HepG2 (cell line): ENCODE measurements at regions not wholly inside any gene's neighbourhood (a gene's known extent, or its start where the extent isn't known, plus 50 kb on each side); places are given as distances from the start of the nearest gene placed in this dataset.
A peak's percentile ranks its signal among the peaks of the same experiment; 100 is the strongest.

ENCODE experiments used
- ATAC-seq: fragments of 200-7000 bp; cut with Tn5 transposase; 3 replicates; pipeline ENCODE4 v1.9.1; 2020; ENCODE audit warnings: mild to moderate bottlenecking, moderate library complexity
- BruUV-seq: library from RNA; stranded (reverse); fragments of 400-500 nt; replicated peaks from 2 replicates; lab custom pipeline; 2021; lab: Mats Ljungman, UMichigan
- CTCF ChIA-PET: fragments of 300-600 bp; formaldehyde crosslinking; extraction: SDS; loops from one replicate; lab custom pipeline; 2021; ENCODE audit warnings: low total read pairs, inconsistent platforms, low intra/inter-chr PET ratio; lab: Yijun Ruan, JAX
- POLR2A ChIA-PET: fragments of 350-600 bp; sonication (Branson Sonifier 250); formaldehyde crosslinking; loops from one replicate; lab custom pipeline; 2020; ENCODE audit warnings: antibody characterized with exemption, inconsistent platforms; lab: Yijun Ruan, JAX
- DNase-seq: peaks from one replicate; pipeline ENCODE4 v3.0.0-alpha.2; 2015; ENCODE audit warnings: low spot score
- FAIRE-seq: peaks from 3 replicates; lab custom pipeline; 2011; peaks lifted over from hg19 to GRCh38; lab: Jason Lieb, UNC
- H2AFZ ChIP-seq: one replicate; pipeline ENCODE4 v1.6.1; 2011; ENCODE audit warnings: low read length, inconsistent platforms
- H3K27ac ChIP-seq: fragments of 300-600 bp; 3 replicates; pipeline ENCODE4 v1.8.0; 2011; ENCODE audit warnings: mixed run types, mild to moderate bottlenecking, mixed read lengths, low read length, inconsistent platforms; ENCODE audit not compliant: insufficient read depth; ENCODE audit errors: extremely low read length
- H3K27me3 ChIP-seq, 2 experiments: fragments of 200-600 bp in 1 of 2; 2 replicates in 1 of 2; 3 replicates in 1 of 2; pipeline versions ENCODE4 v1.6.0 to v1.8.0; 2011; ENCODE audit warnings: low read length in 2 of 2, mild to moderate bottlenecking in 2 of 2, moderate library complexity in 2 of 2, inconsistent platforms in 1 of 2; ENCODE audit not compliant: insufficient read depth in 2 of 2, control insufficient read depth in 1 of 2
- H3K36me3 ChIP-seq, 2 experiments: fragments of 200-600 bp in 1 of 2; replicated peaks in 1 of 2; 2 replicates in 1 of 2; 3 replicates in 1 of 2; pipeline versions ENCODE4 v1.5.1 to v1.8.0; 2011; ENCODE audit warnings: low read length in 2 of 2, inconsistent platforms in 1 of 2; ENCODE audit not compliant: insufficient read depth in 2 of 2, control insufficient read depth in 1 of 2
- H3K4me1 ChIP-seq: 2 replicates; pipeline ENCODE4 v1.5.1; 2012; ENCODE audit warnings: low read length, inconsistent platforms; ENCODE audit not compliant: insufficient read depth
- H3K4me2 ChIP-seq: 2 replicates; pipeline ENCODE4 v1.6.0; 2011; ENCODE audit warnings: low read depth, low read length, inconsistent platforms
- H3K4me3 ChIP-seq, 3 experiments: fragments of 200-600 bp in 1 of 3; sonication (generic), shearing (Covaris generic) in 1 of 3; replicated peaks in 1 of 3; 2 replicates each; pipeline ENCODE4 v1.5.1; 2011 to 2016; ENCODE audit warnings: low read length in 3 of 3, inconsistent platforms in 2 of 3, low read depth in 2 of 3, mild to moderate bottlenecking in 2 of 3, control low read depth in 1 of 3, mixed read lengths in 1 of 3; ENCODE audit not compliant: insufficient read depth in 1 of 3
- H3K79me2 ChIP-seq: one replicate; pipeline ENCODE4 v1.6.1; 2011; ENCODE audit warnings: low read length, inconsistent platforms; ENCODE audit not compliant: insufficient read depth
- H3K9ac ChIP-seq: 2 replicates; pipeline ENCODE4 v1.6.0; 2011; ENCODE audit warnings: mild to moderate bottlenecking, low read depth, low read length, inconsistent platforms; ENCODE audit not compliant: insufficient read depth
- H3K9me3 ChIP-seq: 2 replicates; pipeline ENCODE4 v1.5.1; 2012; ENCODE audit warnings: mild to moderate bottlenecking, low read length
- H4K20me1 ChIP-seq: 2 replicates; pipeline ENCODE4 v1.6.0; 2011; ENCODE audit warnings: inconsistent platforms, mild to moderate bottlenecking, low read length, moderate library complexity; ENCODE audit not compliant: insufficient read depth
- GATAD2A ChIP-seq: IDR thresholded peaks from 2 replicates; pipeline ENCODE4 v1.6.1; 2016
- HNF4A ChIP-seq: sonication (generic); formaldehyde crosslinking; IDR thresholded peaks from 2 replicates; pipeline ENCODE4 v1.4.0; 2020; ENCODE audit warnings: missing genetic modification reagents
- ISL2 ChIP-seq: sonication (generic); formaldehyde crosslinking; IDR thresholded peaks from 2 replicates; pipeline ENCODE4 v1.5.0; 2020; ENCODE audit warnings: missing genetic modification reagents
- MAF1 ChIP-seq: sonication (generic); formaldehyde crosslinking; IDR thresholded peaks from 2 replicates; pipeline ENCODE4 v1.5.0; 2020; ENCODE audit warnings: missing genetic modification reagents, borderline replicate concordance
- MAFK ChIP-seq, 2 experiments: IDR thresholded peaks in 1 of 2; conservative IDR thresholded peaks in 1 of 2; 2 replicates each; pipeline ENCODE4 v1.6.1; 2011; ENCODE audit warnings: improper control_type of control experiment in 2 of 2, low read length in 2 of 2
- MEIS1 ChIP-seq: sonication (generic); formaldehyde crosslinking; IDR thresholded peaks from 2 replicates; pipeline ENCODE4 v1.9.0; 2021; ENCODE audit warnings: mild to moderate bottlenecking, missing genetic modification reagents, moderate library complexity, borderline replicate concordance
- NRL ChIP-seq: sonication (generic); formaldehyde crosslinking; IDR thresholded peaks from 2 replicates; pipeline ENCODE4 v1.5.0; 2020; ENCODE audit warnings: missing genetic modification reagents, mild to moderate bottlenecking, moderate library complexity, borderline replicate concordance
- SOX6 ChIP-seq, 2 experiments: fragments of 450-650 bp in 1 of 2; sonication (generic) in 1 of 2; formaldehyde crosslinking in 1 of 2; IDR thresholded peaks; 2 replicates each; pipeline versions ENCODE4 v1.4.0 to v1.6.1; 2017 to 2020; ENCODE audit warnings: antibody characterized with exemption in 1 of 2, mild to moderate bottlenecking in 1 of 2, missing genetic modification reagents in 1 of 2
- TEAD3 ChIP-seq: optimal IDR thresholded peaks from 2 replicates; pipeline ENCODE3; 2016; ENCODE audit warnings: borderline replicate concordance
- ZBTB3 ChIP-seq: sonication (generic); formaldehyde crosslinking; IDR thresholded peaks from 2 replicates; pipeline ENCODE4 v1.4.0; 2020; ENCODE audit warnings: low read depth, mild to moderate bottlenecking, moderate library complexity, missing genetic modification reagents, borderline replicate concordance
- ZKSCAN1 ChIP-seq: fragments of 150-350 bp; IDR thresholded peaks from 2 replicates; pipeline ENCODE4 v1.6.1; 2014; ENCODE audit warnings: low read length
- ZNF17 ChIP-seq: sonication (generic); formaldehyde crosslinking; IDR thresholded peaks from 2 replicates; pipeline ENCODE4 v1.5.0; 2020; ENCODE audit warnings: mild to moderate bottlenecking, missing genetic modification reagents
- WGBS: methylation state at CpG from one replicate; pipeline ENCODE4 v1.1.6; 2017; ENCODE audit warnings: low lambda C conversion rate; 5-methylcytosine and 5-hydroxymethylcytosine counted together
- in situ Hi-C: cut with HindIII; loops from 2 replicates; pipeline ENCODE4 v1.10.0; 2017; ENCODE audit warnings: low pct_unique_long_range_greater_than_20kb; ENCODE audit not compliant: extremely low pct_ligation_motif_present
- intact Hi-C: fragments of 100-400 bp; cut with micrococcal nuclease; formaldehyde crosslinking; loops from one replicate; pipeline ENCODE4 v1.10.0; 2022; ENCODE audit not compliant: unreplicated experiment
- TF ChIP-seq, protein P1 (sequence below): sonication (generic); formaldehyde crosslinking; IDR thresholded peaks from 2 replicates; pipeline ENCODE4 v1.9.0; 2021; ENCODE audit warnings: missing genetic modification reagents, mild to moderate bottlenecking, borderline replicate concordance
- TF ChIP-seq, protein P2 (sequence below): sonication (generic); formaldehyde crosslinking; IDR thresholded peaks from 2 replicates; pipeline ENCODE4 v1.4.0; 2020; ENCODE audit warnings: missing genetic modification reagents
- TF ChIP-seq, protein P3 (sequence below): IDR thresholded peaks from 2 replicates; pipeline ENCODE4 v1.6.1; 2012; ENCODE audit warnings: inconsistent platforms
- TF ChIP-seq, protein P4 (sequence below): IDR thresholded peaks from 2 replicates; pipeline ENCODE4 v1.4.0; 2020; ENCODE audit warnings: mild to moderate bottlenecking, missing genetic modification reagents

DNA sequence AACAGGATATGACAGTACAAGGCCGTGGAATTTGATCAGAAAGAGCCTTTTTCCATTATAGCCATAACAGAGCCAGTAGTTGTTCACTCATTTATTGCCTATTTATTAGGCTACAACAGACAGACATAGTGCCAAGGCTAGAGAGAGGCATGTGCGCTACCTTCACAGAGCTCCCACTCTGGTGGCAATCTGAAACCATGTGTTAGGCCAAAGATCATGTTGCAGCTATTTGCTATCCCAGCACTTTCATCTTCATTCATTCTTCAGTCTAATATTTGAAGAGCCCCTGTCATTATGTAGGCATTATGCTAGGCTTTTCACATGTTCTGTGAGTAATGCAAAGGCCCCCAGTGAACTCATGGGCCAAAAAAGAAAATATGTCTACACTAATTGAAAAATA is 404.8 kb downstream of the IGSF11 start:
- peak overlapping the region; percentile 57; the same call in 1 of the 2 replicates for H3K4me2 ChIP-seq
- no peak overlapping the region; a peak in 2 of 6 replicates for H3K4me3 ChIP-seq
- BruUV-seq, result no TSS peak
- no peaks in the 10 kb centered on the region for H3K27me3 ChIP-seq
- WGBS, result 23% methylated on average over 2 of the region's 2 CpGs
- H3K36me3 ChIP-seq, result no peaks in the 10 kb centered on the region
- CTCF ChIA-PET, result no interaction called here
- H2AFZ ChIP-seq, result no peak overlapping the region
- POLR2A ChIA-PET, result no interaction called here
- intact Hi-C loops (loop anchor here (2.0 to 5.0 kb wide), 3 partner anchors 89 to 733 kb away; no protein-coding TSS in a partner anchor), in situ Hi-C loops (loop anchor here (25.0 kb wide), 1 partner anchor 643 kb away; no protein-coding TSS in a partner anchor)
- no peaks in the 10 kb centered on the region for H3K9me3 ChIP-seq
- no peaks in the 10 kb centered on the region for H4K20me1 ChIP-seq
- no peaks in the 10 kb centered on the region for H3K79me2 ChIP-seq
- peaks cover 35% of the 10 kb centered on the region for H3K4me1 ChIP-seq
- no peak overlapping the region for H3K27ac ChIP-seq
- peak; percentile 58 for ATAC-seq
- FAIRE-seq, result no peak
- H3K9ac ChIP-seq, result no peak overlapping the region
- DNase-seq, result peak; percentile 63
- TF ChIP-seq ZKSCAN1 (no peak), SOX6 (IDR thresholded peaks at IDR 0.05) (no peak), SOX6 (CRISPR knock-in tag; IDR thresholded peaks at IDR 0.05) (no peak), MAF1 (CRISPR knock-in tag) (no peak), HNF4A (CRISPR knock-in tag) (peak; percentile 63), ZBTB3 (no peak), ZNF17 (CRISPR knock-in tag) (no peak), MEIS1 (CRISPR knock-in tag) (no peak), MAFK (conservative IDR thresholded peaks at IDR 0.05 in 1 of 2, IDR thresholded peaks at IDR 0.05 in 1 of 2; ENCODE audit: low read length in 2 of 2) (0 out of 4 replicates have a peak, but pooled peaks of 1 of the 2 experiments have one; percentile 23), NRL (CRISPR knock-in tag) (no peak), GATAD2A (peak; percentile 24; the same call in 1 of the 2 replicates), ISL2 (CRISPR knock-in tag) (no peak; the same call in 1 of the 2 replicates), TEAD3 (CRISPR knock-in tag) (peak; percentile 35)
- TF ChIP-seq, protein P1, sequence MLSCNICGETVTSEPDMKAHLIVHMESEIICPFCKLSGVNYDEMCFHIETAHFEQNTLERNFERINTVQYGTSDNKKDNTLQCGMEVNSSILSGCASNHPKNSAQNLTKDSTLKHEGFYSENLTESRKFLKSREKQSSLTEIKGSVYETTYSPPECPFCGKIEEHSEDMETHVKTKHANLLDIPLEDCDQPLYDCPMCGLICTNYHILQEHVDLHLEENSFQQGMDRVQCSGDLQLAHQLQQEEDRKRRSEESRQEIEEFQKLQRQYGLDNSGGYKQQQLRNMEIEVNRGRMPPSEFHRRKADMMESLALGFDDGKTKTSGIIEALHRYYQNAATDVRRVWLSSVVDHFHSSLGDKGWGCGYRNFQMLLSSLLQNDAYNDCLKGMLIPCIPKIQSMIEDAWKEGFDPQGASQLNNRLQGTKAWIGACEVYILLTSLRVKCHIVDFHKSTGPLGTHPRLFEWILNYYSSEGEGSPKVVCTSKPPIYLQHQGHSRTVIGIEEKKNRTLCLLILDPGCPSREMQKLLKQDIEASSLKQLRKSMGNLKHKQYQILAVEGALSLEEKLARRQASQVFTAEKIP (CRISPR knock-in tag), result no peak
- TF ChIP-seq, protein P2, sequence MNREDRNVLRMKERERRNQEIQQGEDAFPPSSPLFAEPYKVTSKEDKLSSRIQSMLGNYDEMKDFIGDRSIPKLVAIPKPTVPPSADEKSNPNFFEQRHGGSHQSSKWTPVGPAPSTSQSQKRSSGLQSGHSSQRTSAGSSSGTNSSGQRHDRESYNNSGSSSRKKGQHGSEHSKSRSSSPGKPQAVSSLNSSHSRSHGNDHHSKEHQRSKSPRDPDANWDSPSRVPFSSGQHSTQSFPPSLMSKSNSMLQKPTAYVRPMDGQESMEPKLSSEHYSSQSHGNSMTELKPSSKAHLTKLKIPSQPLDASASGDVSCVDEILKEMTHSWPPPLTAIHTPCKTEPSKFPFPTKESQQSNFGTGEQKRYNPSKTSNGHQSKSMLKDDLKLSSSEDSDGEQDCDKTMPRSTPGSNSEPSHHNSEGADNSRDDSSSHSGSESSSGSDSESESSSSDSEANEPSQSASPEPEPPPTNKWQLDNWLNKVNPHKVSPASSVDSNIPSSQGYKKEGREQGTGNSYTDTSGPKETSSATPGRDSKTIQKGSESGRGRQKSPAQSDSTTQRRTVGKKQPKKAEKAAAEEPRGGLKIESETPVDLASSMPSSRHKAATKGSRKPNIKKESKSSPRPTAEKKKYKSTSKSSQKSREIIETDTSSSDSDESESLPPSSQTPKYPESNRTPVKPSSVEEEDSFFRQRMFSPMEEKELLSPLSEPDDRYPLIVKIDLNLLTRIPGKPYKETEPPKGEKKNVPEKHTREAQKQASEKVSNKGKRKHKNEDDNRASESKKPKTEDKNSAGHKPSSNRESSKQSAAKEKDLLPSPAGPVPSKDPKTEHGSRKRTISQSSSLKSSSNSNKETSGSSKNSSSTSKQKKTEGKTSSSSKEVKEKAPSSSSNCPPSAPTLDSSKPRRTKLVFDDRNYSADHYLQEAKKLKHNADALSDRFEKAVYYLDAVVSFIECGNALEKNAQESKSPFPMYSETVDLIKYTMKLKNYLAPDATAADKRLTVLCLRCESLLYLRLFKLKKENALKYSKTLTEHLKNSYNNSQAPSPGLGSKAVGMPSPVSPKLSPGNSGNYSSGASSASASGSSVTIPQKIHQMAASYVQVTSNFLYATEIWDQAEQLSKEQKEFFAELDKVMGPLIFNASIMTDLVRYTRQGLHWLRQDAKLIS (CRISPR knock-in tag), result no peak
- TF ChIP-seq, protein P3, sequence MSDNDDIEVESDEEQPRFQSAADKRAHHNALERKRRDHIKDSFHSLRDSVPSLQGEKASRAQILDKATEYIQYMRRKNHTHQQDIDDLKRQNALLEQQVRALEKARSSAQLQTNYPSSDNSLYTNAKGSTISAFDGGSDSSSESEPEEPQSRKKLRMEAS, result peak; percentile 53; the same call in 1 of the 2 replicates
- TF ChIP-seq, protein P4, sequence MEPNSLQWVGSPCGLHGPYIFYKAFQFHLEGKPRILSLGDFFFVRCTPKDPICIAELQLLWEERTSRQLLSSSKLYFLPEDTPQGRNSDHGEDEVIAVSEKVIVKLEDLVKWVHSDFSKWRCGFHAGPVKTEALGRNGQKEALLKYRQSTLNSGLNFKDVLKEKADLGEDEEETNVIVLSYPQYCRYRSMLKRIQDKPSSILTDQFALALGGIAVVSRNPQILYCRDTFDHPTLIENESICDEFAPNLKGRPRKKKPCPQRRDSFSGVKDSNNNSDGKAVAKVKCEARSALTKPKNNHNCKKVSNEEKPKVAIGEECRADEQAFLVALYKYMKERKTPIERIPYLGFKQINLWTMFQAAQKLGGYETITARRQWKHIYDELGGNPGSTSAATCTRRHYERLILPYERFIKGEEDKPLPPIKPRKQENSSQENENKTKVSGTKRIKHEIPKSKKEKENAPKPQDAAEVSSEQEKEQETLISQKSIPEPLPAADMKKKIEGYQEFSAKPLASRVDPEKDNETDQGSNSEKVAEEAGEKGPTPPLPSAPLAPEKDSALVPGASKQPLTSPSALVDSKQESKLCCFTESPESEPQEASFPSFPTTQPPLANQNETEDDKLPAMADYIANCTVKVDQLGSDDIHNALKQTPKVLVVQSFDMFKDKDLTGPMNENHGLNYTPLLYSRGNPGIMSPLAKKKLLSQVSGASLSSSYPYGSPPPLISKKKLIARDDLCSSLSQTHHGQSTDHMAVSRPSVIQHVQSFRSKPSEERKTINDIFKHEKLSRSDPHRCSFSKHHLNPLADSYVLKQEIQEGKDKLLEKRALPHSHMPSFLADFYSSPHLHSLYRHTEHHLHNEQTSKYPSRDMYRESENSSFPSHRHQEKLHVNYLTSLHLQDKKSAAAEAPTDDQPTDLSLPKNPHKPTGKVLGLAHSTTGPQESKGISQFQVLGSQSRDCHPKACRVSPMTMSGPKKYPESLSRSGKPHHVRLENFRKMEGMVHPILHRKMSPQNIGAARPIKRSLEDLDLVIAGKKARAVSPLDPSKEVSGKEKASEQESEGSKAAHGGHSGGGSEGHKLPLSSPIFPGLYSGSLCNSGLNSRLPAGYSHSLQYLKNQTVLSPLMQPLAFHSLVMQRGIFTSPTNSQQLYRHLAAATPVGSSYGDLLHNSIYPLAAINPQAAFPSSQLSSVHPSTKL, result peak; percentile 29; the same call in 1 of the 2 replicates
